ENCODE measurements at regions not wholly inside any gene's neighbourhood (a gene's known extent, or its start where the extent isn't known, plus 50 kb on each side); places are given as distances from the start of the nearest gene placed in this dataset.

DNA sequence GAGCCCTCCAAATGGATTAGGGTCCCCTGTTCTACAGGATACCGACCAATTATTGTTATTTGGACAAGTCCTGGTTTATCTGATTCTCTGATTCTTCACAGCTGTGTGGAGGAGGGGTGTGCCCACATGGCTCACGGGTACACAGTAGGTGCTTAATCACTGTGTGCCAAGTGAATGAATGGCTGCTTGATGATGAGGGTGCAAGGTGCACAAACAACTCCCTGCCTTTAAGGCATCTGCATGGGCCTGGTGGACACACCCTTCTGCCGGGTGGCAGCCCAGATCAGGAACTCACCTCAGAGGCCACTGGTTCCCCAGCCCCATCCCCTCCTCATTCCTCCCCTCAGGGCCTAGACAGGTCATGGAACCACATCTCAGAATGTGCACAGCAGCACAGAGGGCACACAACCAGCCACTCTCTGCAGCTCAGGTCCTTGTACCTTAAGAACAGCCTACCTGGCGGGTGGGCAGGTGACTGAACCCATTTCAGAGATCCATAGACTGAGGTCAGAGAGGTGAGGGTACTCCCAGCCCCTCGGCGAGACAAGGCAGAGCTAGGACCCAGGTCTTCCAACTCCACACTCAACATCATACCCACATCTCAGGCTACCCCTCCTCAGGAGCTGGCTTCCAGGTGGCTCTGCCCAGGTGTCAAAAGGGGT lies 50.3 kb downstream of the SHANK2 start:
- peaks cover 0 to 14% (median 7%) of the 10 kb centered on the region in 4 donors for H3K4me1 ChIP-seq
- no peak for TF ChIP-seq POLR2AphosphoS5 (IDR thresholded peaks at IDR 0.05)
- no peak for TF ChIP-seq POLR2A (IDR thresholded peaks at IDR 0.05)
- no peak for TF ChIP-seq CTCF (IDR thresholded peaks at IDR 0.05)
- no peak for TF ChIP-seq EP300 (IDR thresholded peaks at IDR 0.05)
- no peaks in the 10 kb centered on the region for H3K36me3 ChIP-seq
- H3K4me3 ChIP-seq, result no peak overlapping the region
- intact Hi-C loops (cut with DNase I), result no loop called here
- DNase-seq, result no peak
- H3K27me3 ChIP-seq, result no peaks in the 10 kb centered on the region
- 72 to 87% methylated on average over 6 of the region's 6 CpGs for WGBS, 2 donors
- H3K9me3 ChIP-seq, result no peaks in the 10 kb centered on the region
- H3K27ac ChIP-seq, result no peak overlapping the region

DNA sequence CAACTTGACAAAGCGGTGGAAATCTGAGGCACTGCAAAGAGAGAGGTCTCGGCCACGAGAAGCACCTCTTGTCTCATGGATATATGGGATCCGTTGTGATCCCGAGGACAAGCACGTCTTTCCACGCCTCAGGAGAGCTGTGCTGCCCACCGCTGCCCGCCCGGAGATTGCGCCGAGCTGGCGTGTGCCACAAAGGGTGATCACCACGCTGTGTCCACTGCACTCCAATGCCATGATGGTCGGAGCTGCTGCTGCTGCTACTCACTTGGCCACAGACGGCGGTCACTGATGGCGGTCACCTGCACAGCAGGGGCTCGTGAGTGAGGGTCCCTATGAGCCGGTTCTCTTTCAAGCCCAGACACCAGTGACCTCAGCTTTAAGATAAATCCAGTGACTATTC lies 51.1 kb downstream of the SHANK2 start:
- intact Hi-C loops (cut with DNase I), result no loop called here
- WGBS, 2 donors, result 94 to 97% methylated on average over 20 of the region's 20 CpGs
- TF ChIP-seq POLR2AphosphoS5 (IDR thresholded peaks at IDR 0.05), result no peak
- no peak for TF ChIP-seq POLR2A (IDR thresholded peaks at IDR 0.05)
- no peak for TF ChIP-seq EP300 (IDR thresholded peaks at IDR 0.05)
- no peak for TF ChIP-seq CTCF (IDR thresholded peaks at IDR 0.05)
- Histone ChIP-seq H3K4me3 (no peak overlapping the region), H3K36me3 (no peaks in the 10 kb centered on the region), H3K27ac (no peak overlapping the region), H3K4me1 (peaks cover 0 to 9% (median 4%) of the 10 kb centered on the region in 4 donors), H3K9me3 (no peaks in the 10 kb centered on the region), H3K27me3 (no peaks in the 10 kb centered on the region)
- DNase-seq, result no peak

DNA sequence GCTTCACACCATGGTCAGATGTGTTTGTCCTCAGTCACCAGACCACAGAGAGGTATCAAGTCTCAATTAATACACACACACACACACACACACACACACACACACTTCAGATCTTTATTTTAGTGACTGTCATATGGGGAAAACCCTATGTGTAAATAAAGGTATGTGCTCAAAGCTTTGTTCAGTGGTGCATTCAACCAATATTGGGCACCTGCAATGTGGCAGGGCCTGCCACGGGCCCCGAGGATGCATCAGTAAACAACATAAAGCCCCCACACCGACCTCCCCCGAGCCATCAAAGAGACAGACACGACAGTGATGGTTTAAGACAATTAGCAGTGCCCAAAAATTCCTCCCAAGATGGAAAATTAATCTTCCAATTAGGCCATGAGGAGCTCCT lies 51.6 kb downstream of the SHANK2 start:
- Histone ChIP-seq H3K36me3 (no peaks in the 10 kb centered on the region), H3K4me3 (no peak overlapping the region), H3K4me1 (peaks cover 0 to 5% (median 2%) of the 10 kb centered on the region in 4 donors), H3K27me3 (no peaks in the 10 kb centered on the region), H3K9me3 (no peaks in the 10 kb centered on the region), H3K27ac (no peak overlapping the region)
- intact Hi-C loops (cut with DNase I), result no loop called here
- TF ChIP-seq POLR2A (IDR thresholded peaks at IDR 0.05) (no peak), EP300 (IDR thresholded peaks at IDR 0.05) (no peak), POLR2AphosphoS5 (IDR thresholded peaks at IDR 0.05) (no peak), CTCF (IDR thresholded peaks at IDR 0.05) (no peak)
- no peak for DNase-seq
- WGBS, 2 donors, result 80 to 89% methylated on average over 5 of the region's 5 CpGs

DNA sequence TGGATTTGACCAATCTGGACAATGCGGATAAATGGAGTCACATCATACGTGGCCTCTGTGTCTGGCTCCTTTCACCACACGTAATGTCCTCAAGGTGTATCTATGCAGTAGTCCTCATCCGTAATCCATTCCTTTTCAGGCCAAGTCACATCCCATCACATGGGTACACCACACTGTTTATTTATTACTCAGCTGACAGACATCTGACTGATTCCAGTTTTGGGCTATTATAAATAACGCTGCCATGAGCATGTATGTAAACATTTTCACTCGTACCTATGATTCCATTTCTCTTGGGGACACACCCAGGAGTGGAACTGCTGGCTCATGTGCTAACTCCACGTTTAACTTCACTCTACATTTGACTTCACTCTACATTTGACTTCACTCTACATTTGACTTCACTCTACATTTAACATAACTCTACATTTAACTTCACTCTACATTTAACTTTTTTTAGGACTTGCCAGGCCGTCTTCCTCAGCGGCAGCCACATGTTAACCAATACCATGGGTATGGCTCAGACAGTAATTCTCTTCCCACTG lies 52.1 kb downstream of the SHANK2 start:
- H3K9me3 ChIP-seq, result no peaks in the 10 kb centered on the region
- 82 to 86% methylated on average over 9 of the region's 9 CpGs for WGBS, 2 donors
- H3K4me3 ChIP-seq, result no peak overlapping the region
- H3K27me3 ChIP-seq, result no peaks in the 10 kb centered on the region
- no peak for TF ChIP-seq POLR2AphosphoS5 (IDR thresholded peaks at IDR 0.05)
- no peak for TF ChIP-seq CTCF (IDR thresholded peaks at IDR 0.05)
- no peak for TF ChIP-seq EP300 (IDR thresholded peaks at IDR 0.05)
- TF ChIP-seq POLR2A (IDR thresholded peaks at IDR 0.05), result no peak
- H3K27ac ChIP-seq, result no peak overlapping the region
- no peak for DNase-seq
- no peaks in the 10 kb centered on the region for H3K4me1 ChIP-seq
- H3K36me3 ChIP-seq, result no peaks in the 10 kb centered on the region
- intact Hi-C loops (cut with DNase I), result no loop called here

All from sigmoid colon (tissue), 6 donors.